WI38 (cell line): ENCODE measurements at regions not wholly inside any gene's neighbourhood (a gene's known extent, or its start where the extent isn't known, plus 50 kb on each side); places are given as distances from the start of the nearest gene placed in this dataset.

Experiments used
- H3K4me3 ChIP-seq: 2 replicates; pipeline ENCODE4 v1.5.1; 2011; ENCODE audit warnings: low read depth, mild to moderate bottlenecking, control low read depth, low read length
- CTCF ChIP-seq: IDR thresholded peaks from 2 replicates; pipeline ENCODE4 v1.5.1; 2012; ENCODE audit warnings: low read depth, mild to moderate bottlenecking, control low read depth, low read length

- TF ChIP-seq CTCF: no peak
- no peak overlapping the region for H3K4me3 ChIP-seq
Observed at GRCh38 chr4:181364504-181364903, 878.7 kb upstream of the TENM3 start.

- TF ChIP-seq CTCF: no peak
- no peak overlapping the region for H3K4me3 ChIP-seq
Observed at GRCh38 chr4:181365671-181366070, 877.5 kb upstream of the TENM3 start.

- no peak overlapping the region for H3K4me3 ChIP-seq
- no peak for TF ChIP-seq CTCF
Observed at GRCh38 chr4:181372014-181372413, 871.2 kb upstream of the TENM3 start.

- no peak for TF ChIP-seq CTCF
- no peak overlapping the region for H3K4me3 ChIP-seq
Observed at GRCh38 chr4:181376058-181376457, 867.1 kb upstream of the TENM3 start.

GRCh38 chr4:181388061-181388460 lies 855.1 kb upstream of the TENM3 start:
- H3K4me3 ChIP-seq: no peak overlapping the region
- no peak for TF ChIP-seq CTCF

GRCh38 chr4:181416966-181417365 lies 826.2 kb upstream of the TENM3 start:
- TF ChIP-seq CTCF: no peak
- no peak overlapping the region for H3K4me3 ChIP-seq

GRCh38 chr4:181418496-181418895 lies 824.7 kb upstream of the TENM3 start:
- no peak for TF ChIP-seq CTCF
- no peak overlapping the region for H3K4me3 ChIP-seq
